Mesenchymal stem cell (in vitro differentiated cells and primary cell): ENCODE measurements at regions not wholly inside any gene's neighbourhood (a gene's known extent, or its start where the extent isn't known, plus 50 kb on each side); places are given as distances from the start of the nearest gene placed in this dataset.

ENCODE experiments used
- DNase-seq: peaks from one replicate; pipeline ENCODE4 v3.0.0-alpha.2; 2013
- H2AFZ ChIP-seq: one replicate; pipeline ENCODE4 v1.6.1; 2013; ENCODE audit warnings: low read depth, mild to moderate bottlenecking, control low read depth, inconsistent platforms, low read length, moderate library complexity
- H2AK5ac ChIP-seq: 2 replicates; pipeline ENCODE4 v1.6.1; 2013; ENCODE audit warnings: low read length, moderate library complexity, mild to moderate bottlenecking, inconsistent platforms; ENCODE audit not compliant: severe bottlenecking
- H2BK120ac ChIP-seq: one replicate; pipeline ENCODE4 v1.6.1; 2013; ENCODE audit warnings: low read depth, mild to moderate bottlenecking, inconsistent platforms, low read length, moderate library complexity
- H2BK12ac ChIP-seq, 2 experiments: one replicate each; pipeline ENCODE4 v1.6.1; 2013; ENCODE audit warnings: inconsistent platforms in 2 of 2, low read length in 2 of 2, mild to moderate bottlenecking in 2 of 2, moderate library complexity in 2 of 2, control low read depth in 1 of 2
- H2BK15ac ChIP-seq: one replicate; pipeline ENCODE4 v1.6.1; 2013; ENCODE audit warnings: mild to moderate bottlenecking, low read depth, inconsistent platforms; ENCODE audit not compliant: poor library complexity, severe bottlenecking
- H2BK5ac ChIP-seq: 2 replicates; pipeline ENCODE4 v1.6.1; 2013; ENCODE audit warnings: low read depth, mild to moderate bottlenecking, low read length, control low read depth, inconsistent platforms; ENCODE audit not compliant: poor library complexity, severe bottlenecking
- H3K14ac ChIP-seq, 2 experiments: one replicate each; pipeline ENCODE4 v1.6.1; 2013; ENCODE audit warnings: inconsistent platforms in 2 of 2, low read length in 2 of 2, control low read depth in 1 of 2, mild to moderate bottlenecking in 1 of 2, moderate library complexity in 1 of 2
- H3K18ac ChIP-seq, 2 experiments: one replicate each; pipeline ENCODE4 v1.6.1; 2013; ENCODE audit warnings: inconsistent platforms in 2 of 2, low read length in 2 of 2, control low read depth in 1 of 2, low read depth in 1 of 2, mild to moderate bottlenecking in 1 of 2
- H3K23ac ChIP-seq, 2 experiments: one replicate each; pipeline ENCODE4 v1.6.1; 2013; ENCODE audit warnings: inconsistent platforms in 2 of 2, low read length in 2 of 2, mild to moderate bottlenecking in 2 of 2, moderate library complexity in 2 of 2, control low read depth in 1 of 2
- H3K27ac ChIP-seq: 2 replicates; pipeline ENCODE4 v1.5.1; 2013; ENCODE audit warnings: mild to moderate bottlenecking, moderate library complexity, low read length, control low read depth, inconsistent platforms; ENCODE audit not compliant: poor library complexity, severe bottlenecking
- H3K27me3 ChIP-seq, 2 experiments: 2 replicates each; pipeline versions ENCODE4 v1.6.1 to v1.7.0; 2013; ENCODE audit warnings: low read length in 2 of 2, mild to moderate bottlenecking in 2 of 2, moderate library complexity in 2 of 2, control low read depth in 1 of 2, inconsistent platforms in 1 of 2; ENCODE audit not compliant: control insufficient read depth in 1 of 2, insufficient read depth in 1 of 2
- H3K36me3 ChIP-seq, 2 experiments: 2 replicates each; pipeline versions ENCODE4 v1.6.1 to v1.7.0; 2013; ENCODE audit warnings: low read length in 2 of 2, control low read depth in 1 of 2, inconsistent platforms in 1 of 2, low read depth in 1 of 2, mild to moderate bottlenecking in 1 of 2; ENCODE audit not compliant: insufficient read depth in 2 of 2, control insufficient read depth in 1 of 2
- H3K4ac ChIP-seq, 2 experiments: one replicate each; pipeline ENCODE4 v1.6.1; 2013; ENCODE audit warnings: inconsistent platforms in 2 of 2, low read length in 2 of 2, mild to moderate bottlenecking in 2 of 2, moderate library complexity in 2 of 2, control low read depth in 1 of 2, low read depth in 1 of 2
- H3K4me1 ChIP-seq: 2 replicates; pipeline ENCODE4 v1.6.1; 2013; ENCODE audit warnings: low read depth, low read length, control low read depth; ENCODE audit not compliant: control insufficient read depth, insufficient read depth
- H3K4me2 ChIP-seq: 2 replicates; pipeline ENCODE4 v1.6.1; 2013; ENCODE audit warnings: low read length, mild to moderate bottlenecking, inconsistent platforms; ENCODE audit not compliant: poor library complexity, severe bottlenecking
- H3K4me3 ChIP-seq, 2 experiments: 2 replicates each; pipeline versions ENCODE4 v1.5.1 to v1.7.0; 2013; ENCODE audit warnings: low read length in 2 of 2, mild to moderate bottlenecking in 2 of 2, control low read depth in 1 of 2, low read depth in 1 of 2; ENCODE audit not compliant: insufficient read depth in 1 of 2
- H3K79me1 ChIP-seq: replicated peaks from 2 replicates; pipeline ENCODE4 v1.6.1; 2013; ENCODE audit warnings: mild to moderate bottlenecking, control low read depth, low read length, inconsistent platforms; ENCODE audit not compliant: poor library complexity, severe bottlenecking
- H3K9ac ChIP-seq: 2 replicates; pipeline ENCODE4 v1.7.0; 2013; ENCODE audit warnings: mild to moderate bottlenecking, low read length, moderate library complexity
- H3K9me3 ChIP-seq: 2 replicates; pipeline ENCODE4 v1.7.0; 2013; ENCODE audit warnings: mild to moderate bottlenecking, low read length; ENCODE audit not compliant: control insufficient read depth
- H4K8ac ChIP-seq: one replicate; pipeline ENCODE4 v1.6.1; 2013; ENCODE audit warnings: inconsistent platforms, mild to moderate bottlenecking, low read length, moderate library complexity
- H4K91ac ChIP-seq: one replicate; pipeline ENCODE4 v1.6.1; 2013; ENCODE audit warnings: mild to moderate bottlenecking, low read length, inconsistent platforms
- WGBS: methylation state at CpG from one replicate; pipeline ENCODE4 v1.1.7; 2013; ENCODE audit warnings: mixed read lengths; 5-methylcytosine and 5-hydroxymethylcytosine counted together

- Histone ChIP-seq H3K23ac (peak overlapping the region in 1 of 2 experiments; percentile 97), H3K9me3 (no peaks in the 10 kb centered on the region), H3K4me1 (peaks cover 9% of the 10 kb centered on the region), H3K9ac (peak overlapping the region; percentile 91), H3K4me3 (peak overlapping the region; percentile 74 to 89), H3K79me1 (no peaks in the 10 kb centered on the region), H3K36me3 (peaks cover 6 to 11% of the 10 kb centered on the region in 2 experiments), H4K91ac (peak overlapping the region; percentile 76), H3K27ac (peak overlapping the region; percentile 51), H3K14ac (peak overlapping the region in 1 of 2 experiments; percentile 93), H2BK5ac (no peak overlapping the region), H3K27me3 (no peaks in the 10 kb centered on the region), H2BK12ac (peak overlapping the region; percentile 16 to 72), H3K4me2 (peak overlapping the region; percentile 72), H3K4ac (peak overlapping the region; percentile 64 to 95), H2AK5ac (peak overlapping the region; percentile 7), H2BK15ac (peak overlapping the region; percentile 78), H2BK120ac (peak overlapping the region; percentile 78), H3K18ac (peak overlapping the region; percentile 89 to 93), H4K8ac (peak overlapping the region; percentile 91), H2AFZ (no peak overlapping the region)
- 2% methylated on average over 41 of the region's 47 CpGs for whole genome bisulfite sequencing
- DNase-seq = peak; percentile 69
Observed at GRCh38 chr6:56842686-56843475, 112.0 kb upstream of the BEND6 start.

DNA sequence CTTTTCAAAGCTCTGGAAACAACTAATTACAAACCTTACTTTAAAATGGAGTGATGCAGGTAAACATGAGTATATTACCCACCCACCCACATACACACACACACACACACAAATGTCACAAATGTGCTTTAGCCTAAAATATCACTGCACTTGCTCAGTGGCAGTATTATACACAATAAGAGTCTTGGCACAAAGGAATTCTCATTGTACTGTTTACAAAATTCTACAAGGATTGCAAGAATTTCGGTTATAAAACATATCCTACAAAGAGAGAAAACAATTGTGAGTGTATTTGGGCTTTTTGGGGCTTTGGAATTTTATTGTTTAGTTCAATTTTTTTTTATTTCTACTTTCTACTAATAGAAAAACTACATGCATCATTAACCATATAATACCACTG, 113.2 kb upstream of the BEND6 start:
- H3K27me3 ChIP-seq = no peaks in the 10 kb centered on the region
- H4K8ac ChIP-seq = no peak overlapping the region
- H2BK5ac ChIP-seq = no peak overlapping the region
- H2BK15ac ChIP-seq = no peak overlapping the region
- H3K4me3 ChIP-seq = peak overlapping the region in 1 of 2 experiments; percentile 89
- H3K27ac ChIP-seq = no peak overlapping the region
- H3K9me3 ChIP-seq = no peaks in the 10 kb centered on the region
- H3K9ac ChIP-seq = peak overlapping the region; percentile 91
- H3K4ac ChIP-seq = no peak overlapping the region
- peaks cover 9% of the 10 kb centered on the region for H3K4me1 ChIP-seq
- H2AK5ac ChIP-seq = no peak overlapping the region
- no peaks in the 10 kb centered on the region for H3K79me1 ChIP-seq
- H3K23ac ChIP-seq = no peak overlapping the region
- H2AFZ ChIP-seq = no peak overlapping the region
- no peak for DNase-seq
- WGBS = no CpG with 5 or more reads among the region's 1 CpG
- no peak overlapping the region for H3K14ac ChIP-seq
- peaks cover 3 to 5% of the 10 kb centered on the region in 2 experiments for H3K36me3 ChIP-seq
- no peak overlapping the region for H4K91ac ChIP-seq
- H2BK120ac ChIP-seq = no peak overlapping the region
- no peak overlapping the region for H3K18ac ChIP-seq
- H3K4me2 ChIP-seq = peak overlapping the region; percentile 58
- no peak overlapping the region for H2BK12ac ChIP-seq

GRCh38 chr6:56841381-56841749, 113.5 kb upstream of the BEND6 start:
- Histone ChIP-seq H3K4me3 (peak overlapping the region in 1 of 2 experiments; percentile 89), H3K18ac (no peak overlapping the region), H3K9ac (peak overlapping the region; percentile 91), H3K79me1 (no peaks in the 10 kb centered on the region), H2BK120ac (no peak overlapping the region), H3K4ac (no peak overlapping the region), H2AK5ac (no peak overlapping the region), H2BK12ac (no peak overlapping the region), H3K4me1 (peaks cover 8% of the 10 kb centered on the region), H3K23ac (no peak overlapping the region), H3K27me3 (no peaks in the 10 kb centered on the region), H3K14ac (no peak overlapping the region), H3K9me3 (no peaks in the 10 kb centered on the region), H4K8ac (no peak overlapping the region), H3K4me2 (no peak overlapping the region), H4K91ac (no peak overlapping the region), H2BK5ac (no peak overlapping the region), H2BK15ac (no peak overlapping the region), H2AFZ (no peak overlapping the region), H3K36me3 (peaks cover 0 to 2% of the 10 kb centered on the region in 2 experiments), H3K27ac (no peak overlapping the region)
- 20% methylated on average over 1 of the region's 3 CpGs for WGBS
- DNase-seq = no peak

DNA sequence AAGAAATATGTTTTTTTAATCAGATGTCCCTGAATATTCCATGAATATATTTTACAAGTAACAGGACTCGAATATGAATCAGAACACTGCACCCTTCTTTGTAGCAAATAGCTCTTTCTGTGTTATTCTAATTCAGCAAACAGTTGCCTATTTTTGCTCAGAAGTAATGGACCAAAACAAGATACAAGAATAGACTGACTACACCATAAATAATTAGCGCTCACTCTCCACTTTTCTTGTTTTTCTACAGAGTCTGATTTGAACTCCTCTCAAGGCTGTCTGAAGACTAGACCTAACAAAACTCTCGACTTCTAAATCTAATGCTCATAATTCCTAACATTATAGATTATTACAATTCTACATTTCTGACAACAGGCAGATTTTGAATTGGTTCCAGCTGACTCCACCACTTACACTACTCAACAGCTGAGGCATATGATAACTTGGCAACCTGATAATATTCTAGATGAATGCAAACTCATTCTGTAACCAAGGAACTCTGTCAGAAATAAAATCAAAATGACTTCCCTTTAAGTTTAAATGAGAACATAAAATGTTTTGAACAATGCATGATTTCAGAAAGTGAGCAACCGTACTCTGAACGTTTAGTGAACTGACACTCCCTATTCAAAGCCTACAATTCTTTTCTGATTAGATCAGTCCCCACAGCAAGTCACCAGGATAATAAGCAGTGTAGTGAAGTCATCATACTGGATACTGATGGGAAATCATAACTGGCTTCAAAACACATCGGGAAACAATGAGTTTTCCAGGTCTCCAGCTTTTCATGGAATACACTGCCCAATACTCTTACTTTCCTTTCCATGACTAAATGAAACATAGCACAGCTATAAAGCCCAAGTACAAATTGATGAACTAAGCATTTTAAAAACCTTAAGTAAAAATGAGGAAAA, 114.2 kb upstream of the BEND6 start:
- Histone ChIP-seq H3K9me3 (no peaks in the 10 kb centered on the region), H2BK12ac (no peak overlapping the region), H3K79me1 (no peaks in the 10 kb centered on the region), H2AK5ac (no peak overlapping the region), H3K4me2 (peak overlapping the region; percentile 48), H3K9ac (peak overlapping the region; percentile 91), H2BK5ac (no peak overlapping the region), H3K4me3 (peak overlapping the region in 1 of 2 experiments; percentile 89), H3K4me1 (peaks cover 8% of the 10 kb centered on the region), H3K4ac (no peak overlapping the region), H3K27me3 (no peaks in the 10 kb centered on the region), H3K27ac (peak overlapping the region; percentile 67), H4K8ac (no peak overlapping the region), H3K23ac (no peak overlapping the region), H3K36me3 (peaks cover 0 to 2% of the 10 kb centered on the region in 2 experiments), H2AFZ (no peak overlapping the region), H3K14ac (no peak overlapping the region), H2BK15ac (no peak overlapping the region), H4K91ac (no peak overlapping the region), H2BK120ac (no peak overlapping the region), H3K18ac (no peak overlapping the region)
- peak; percentile 74 for DNase-seq
- WGBS = 49% methylated on average over 6 of the region's 6 CpGs
